Panc1 (cell line): ENCODE measurements at regions not wholly inside any gene's neighbourhood (a gene's known extent, or its start where the extent isn't known, plus 50 kb on each side); places are given as distances from the start of the nearest gene placed in this dataset.

Source experiments
- ATAC-seq: fragments of 200-7000 bp; cut with Tn5 transposase; 2 replicates; pipeline ENCODE4 v1.9.1; 2020; ENCODE audit warnings: mild to moderate bottlenecking, moderate library complexity
- BruUV-seq: library from RNA; stranded (reverse); fragments of 400-500 nt; replicated peaks from 2 replicates; lab custom pipeline; 2021; lab: Mats Ljungman, UMichigan
- CTCF ChIA-PET: fragments of 300-600 bp; sonication (Branson Sonifier 250); formaldehyde crosslinking; loops from one replicate; lab custom pipeline; 2022; ENCODE audit warnings: antibody characterized with exemption; lab: Charles Lee
- POLR2A ChIA-PET: fragments of 300-600 bp; sonication (Branson Sonifier 250); formaldehyde crosslinking; loops from one replicate; lab custom pipeline; 2022; ENCODE audit warnings: antibody characterized with exemption; lab: Charles Lee
- DNase-seq: peaks from one replicate; pipeline ENCODE4 v3.0.0-alpha.2; 2010; ENCODE audit warnings: low read depth, low spot score
- H3K27ac ChIP-seq: 2 replicates; pipeline ENCODE4 v1.5.1; 2011; ENCODE audit warnings: mild to moderate bottlenecking, low read length, inconsistent platforms
- H3K27me3 ChIP-seq: fragments of 200-500 bp; sonication (Bioruptor generic); 2 replicates; pipeline ENCODE4 v1.6.0; 2014; ENCODE audit warnings: low read length, inconsistent platforms; ENCODE audit not compliant: control insufficient read depth, insufficient read depth
- H3K36me3 ChIP-seq: fragments of 200-500 bp; sonication (Bioruptor generic); 2 replicates; pipeline ENCODE4 v1.5.1; 2014; ENCODE audit warnings: inconsistent platforms, mild to moderate bottlenecking, low read length, moderate library complexity; ENCODE audit not compliant: control insufficient read depth, insufficient read depth
- H3K4me1 ChIP-seq: 2 replicates; pipeline ENCODE4 v1.5.1; 2011; ENCODE audit warnings: inconsistent platforms, mild to moderate bottlenecking, low read length, moderate library complexity; ENCODE audit not compliant: control insufficient read depth, insufficient read depth
- H3K4me3 ChIP-seq, 2 experiments: 2 replicates each; pipeline ENCODE4 v1.5.1; 2011 to 2012; ENCODE audit warnings: low read depth in 2 of 2, low read length in 2 of 2, mild to moderate bottlenecking in 2 of 2, inconsistent platforms in 1 of 2, moderate library complexity in 1 of 2
- H3K9me3 ChIP-seq: fragments of 200-500 bp; sonication (Bioruptor generic); 2 replicates; pipeline ENCODE4 v1.5.1; 2014; ENCODE audit warnings: low read depth, mild to moderate bottlenecking, inconsistent platforms, low read length, moderate library complexity; ENCODE audit not compliant: control insufficient read depth, insufficient read depth
- CTCF ChIP-seq: fragments of 450-650 bp; IDR thresholded peaks from 2 replicates; pipeline ENCODE4 v1.5.1; 2017; ENCODE audit warnings: mild to moderate bottlenecking
- POLR2AphosphoS5 ChIP-seq: IDR thresholded peaks from 2 replicates; pipeline ENCODE4 v1.6.1; 2012; ENCODE audit warnings: mild to moderate bottlenecking, low read depth, low read length, moderate library complexity
- REST ChIP-seq, 2 experiments: IDR thresholded peaks; 2 replicates each; pipeline ENCODE4 v1.6.1; 2011 to 2012; ENCODE audit warnings: low read depth in 2 of 2, control low read depth in 1 of 2, low read length in 1 of 2, mild to moderate bottlenecking in 1 of 2, moderate library complexity in 1 of 2; ENCODE audit not compliant: insufficient read depth in 1 of 2
- SIN3A ChIP-seq: IDR thresholded peaks from 2 replicates; pipeline ENCODE4 v1.6.1; 2012; ENCODE audit warnings: low read depth, mild to moderate bottlenecking, low read length, moderate library complexity, borderline replicate concordance; ENCODE audit not compliant: insufficient read depth
- TCF7L2 ChIP-seq: IDR thresholded peaks from 2 replicates; pipeline ENCODE4 v1.6.1; 2011; ENCODE audit warnings: mild to moderate bottlenecking, low read depth, low read length, inconsistent platforms
- in situ Hi-C: cut with HindIII; loops from 2 replicates; pipeline ENCODE4 v1.10.0; 2016; ENCODE audit warnings: low sequenced_read_pairs, low pct_unique_long_range_greater_than_20kb
- intact Hi-C: fragments of 100-400 bp; cut with micrococcal nuclease; formaldehyde crosslinking; loops from one replicate; pipeline ENCODE4 v1.10.0; 2022; ENCODE audit not compliant: unreplicated experiment

GRCh38 chr15:49715701-49716100, 94.9 kb downstream of the DTWD1 start:
- TF ChIP-seq TCF7L2 (no peak), SIN3A (no peak), CTCF (no peak), REST (IDR thresholded peaks at IDR 0.05; ENCODE audit: insufficient read depth in 1 of 2, low read depth in 2 of 2, low read length in 1 of 2) (no peak), POLR2AphosphoS5 (no peak)
- Histone ChIP-seq H3K27ac (no peak overlapping the region), H3K4me1 (no peaks in the 10 kb centered on the region), H3K36me3 (no peaks in the 10 kb centered on the region), H3K4me3 (no peak overlapping the region), H3K27me3 (no peaks in the 10 kb centered on the region), H3K9me3 (no peaks in the 10 kb centered on the region)
- DNase-seq (no peak), ATAC-seq (no peak)
- CTCF ChIA-PET, result no interaction called here
- POLR2A ChIA-PET, result no interaction called here
- intact Hi-C loops, result no loop called here
- in situ Hi-C loops, result no loop called here
- BruUV-seq, result no TSS peak

- H3K4me1 ChIP-seq, result no peaks in the 10 kb centered on the region
- DNase-seq, result no peak
- CTCF ChIA-PET, result no interaction called here
Measured at GRCh38 chr15:49718234-49718633, 97.4 kb downstream of the DTWD1 start.

More at GRCh38 chr15:49718234-49718633, 97.4 kb downstream of the DTWD1 start:
- H3K27ac ChIP-seq, result no peak overlapping the region
- H3K4me3 ChIP-seq, result no peak overlapping the region
- no peaks in the 10 kb centered on the region for H3K36me3 ChIP-seq
- in situ Hi-C loops, result no loop called here
- no peaks in the 10 kb centered on the region for H3K27me3 ChIP-seq
- TF ChIP-seq CTCF, result no peak
- TF ChIP-seq REST (IDR thresholded peaks at IDR 0.05; ENCODE audit: insufficient read depth in 1 of 2, low read depth in 2 of 2, low read length in 1 of 2), result no peak
- TF ChIP-seq POLR2AphosphoS5, result no peak
- TF ChIP-seq SIN3A, result no peak
- no peak for TF ChIP-seq TCF7L2
- POLR2A ChIA-PET, result interaction anchor here (0.6 kb wide), 1 partner anchor 209 kb away, joined by 3 read pairs; no protein-coding TSS in a partner anchor
- H3K9me3 ChIP-seq, result no peaks in the 10 kb centered on the region
- intact Hi-C loops, result no loop called here
- no peak for ATAC-seq
- BruUV-seq, result no TSS peak
